KMS-11 (cell line): ENCODE measurements at regions not wholly inside any gene's neighbourhood (a gene's known extent, or its start where the extent isn't known, plus 50 kb on each side); places are given as distances from the start of the nearest gene placed in this dataset.

ENCODE experiments used
- H2AFZ ChIP-seq: fragments of 200-600 bp; sonication (generic); 2 replicates; pipeline ENCODE4 v1.6.1; 2016; ENCODE audit warnings: antibody characterized with exemption, mixed run types, low read depth
- H3K27ac ChIP-seq: fragments of 200-600 bp; sonication (generic); 2 replicates; pipeline ENCODE4 v1.6.1; 2016; ENCODE audit warnings: mild to moderate bottlenecking, mixed run types
- H3K27me3 ChIP-seq: fragments of 200-600 bp; sonication (generic); 2 replicates; pipeline ENCODE4 v1.6.1; 2017; ENCODE audit warnings: mild to moderate bottlenecking, low read depth, mixed run types, moderate library complexity; ENCODE audit not compliant: insufficient read depth
- H3K36me3 ChIP-seq: fragments of 200-600 bp; sonication (generic); 2 replicates; pipeline ENCODE4 v1.6.1; 2017; ENCODE audit warnings: mild to moderate bottlenecking, mixed run types; ENCODE audit not compliant: insufficient read depth
- H3K4me1 ChIP-seq: fragments of 200-600 bp; sonication (generic); 2 replicates; pipeline ENCODE4 v1.6.1; 2016; ENCODE audit warnings: mild to moderate bottlenecking, low read depth, mixed run types; ENCODE audit not compliant: poor library complexity, severe bottlenecking
- H3K4me2 ChIP-seq: fragments of 200-600 bp; sonication (generic); 2 replicates; pipeline ENCODE4 v1.7.0; 2016; ENCODE audit warnings: mild to moderate bottlenecking, mixed run types
- H3K4me3 ChIP-seq: fragments of 200-600 bp; sonication (generic); IDR thresholded peaks from 2 replicates; pipeline ENCODE4 v1.6.1; 2017; ENCODE audit warnings: low read depth, low read length, mixed read lengths; ENCODE audit not compliant: insufficient read depth
- H3K79me2 ChIP-seq: fragments of 200-600 bp; sonication (generic); 2 replicates; pipeline ENCODE4 v1.6.1; 2016; ENCODE audit warnings: low read depth, mixed run types; ENCODE audit not compliant: insufficient read depth
- H3K9ac ChIP-seq: fragments of 200-600 bp; sonication (generic); 2 replicates; pipeline ENCODE4 v1.6.1; 2016; ENCODE audit warnings: mild to moderate bottlenecking, mixed run types
- H4K20me1 ChIP-seq: fragments of 200-600 bp; sonication (generic); 2 replicates; pipeline ENCODE4 v1.6.1; 2016; ENCODE audit warnings: mild to moderate bottlenecking, mixed run types; ENCODE audit not compliant: insufficient read depth
- CTCF ChIP-seq: fragments of 200-600 bp; sonication (generic); conservative IDR thresholded peaks from 2 replicates; pipeline ENCODE4 v1.6.1; 2017; ENCODE audit warnings: low read depth, mild to moderate bottlenecking, antibody characterized with exemption, low read length, moderate library complexity, mixed read lengths

- Histone ChIP-seq H3K36me3 (no peaks in the 10 kb centered on the region), H3K4me1 (peaks cover 8% of the 10 kb centered on the region), H3K4me3 (no peak overlapping the region), H3K4me2 (no peak overlapping the region), H3K27me3 (no peaks in the 10 kb centered on the region), H4K20me1 (no peaks in the 10 kb centered on the region), H2AFZ (no peak overlapping the region), H3K79me2 (no peaks in the 10 kb centered on the region), H3K9ac (no peak overlapping the region), H3K27ac (no peak overlapping the region)
- TF ChIP-seq CTCF = no peak
Measured at GRCh38 chr2:51612387-51612786, 580.5 kb upstream of the NRXN1 start.

DNA sequence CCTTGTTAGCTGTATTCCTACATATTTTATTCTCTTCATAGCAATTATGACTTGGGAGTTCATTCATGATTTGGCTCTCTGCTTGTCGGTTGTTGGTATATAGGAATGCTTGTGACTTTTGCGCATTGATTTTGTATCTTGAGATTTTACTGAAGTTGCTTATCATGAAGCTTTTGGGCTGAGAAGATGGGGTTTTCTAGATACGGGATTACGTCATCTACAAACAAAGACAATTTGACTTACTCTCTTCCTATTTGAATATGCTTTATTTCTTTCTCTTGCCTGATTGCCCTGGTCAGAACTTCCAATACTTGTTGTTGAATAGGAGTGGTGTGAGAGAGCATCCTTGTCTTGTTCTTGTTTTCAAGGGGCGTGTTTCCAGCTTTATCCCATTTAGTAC lies 569.8 kb upstream of the NRXN1 start:
- H3K27ac ChIP-seq = no peak overlapping the region
- H3K27me3 ChIP-seq = no peaks in the 10 kb centered on the region
- H3K4me1 ChIP-seq = no peaks in the 10 kb centered on the region
- H3K9ac ChIP-seq = no peak overlapping the region
- TF ChIP-seq CTCF = no peak
- H3K4me3 ChIP-seq = no peak overlapping the region
- H2AFZ ChIP-seq = no peak overlapping the region
- no peaks in the 10 kb centered on the region for H4K20me1 ChIP-seq
- H3K36me3 ChIP-seq = no peaks in the 10 kb centered on the region
- H3K4me2 ChIP-seq = no peak overlapping the region
- H3K79me2 ChIP-seq = no peaks in the 10 kb centered on the region

DNA sequence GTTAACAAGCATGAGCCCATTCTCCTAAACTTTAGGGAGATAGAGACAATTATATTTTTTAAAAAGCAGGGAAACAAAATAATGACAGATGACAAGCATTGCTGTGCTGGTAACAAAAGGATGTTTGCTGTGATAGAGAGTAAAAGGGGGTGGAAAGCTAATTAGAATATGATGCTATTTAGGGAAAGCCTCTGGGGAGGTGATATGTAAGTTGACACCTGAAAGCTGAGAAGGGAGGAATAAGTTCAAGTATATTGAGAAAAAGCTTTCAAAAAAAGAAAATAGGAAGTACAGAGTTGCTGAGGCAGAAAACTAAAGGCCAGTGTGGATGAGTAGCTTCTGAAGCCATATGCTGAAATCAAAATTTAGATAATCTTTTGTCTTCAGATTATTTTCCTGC lies 565.2 kb upstream of the NRXN1 start:
- H4K20me1 ChIP-seq = no peaks in the 10 kb centered on the region
- no peak overlapping the region for H3K4me2 ChIP-seq
- no peak overlapping the region for H2AFZ ChIP-seq
- no peak overlapping the region for H3K9ac ChIP-seq
- no peak overlapping the region for H3K4me3 ChIP-seq
- TF ChIP-seq CTCF = no peak
- no peaks in the 10 kb centered on the region for H3K27me3 ChIP-seq
- H3K4me1 ChIP-seq = no peaks in the 10 kb centered on the region
- no peaks in the 10 kb centered on the region for H3K36me3 ChIP-seq
- H3K27ac ChIP-seq = no peak overlapping the region
- H3K79me2 ChIP-seq = no peaks in the 10 kb centered on the region

DNA sequence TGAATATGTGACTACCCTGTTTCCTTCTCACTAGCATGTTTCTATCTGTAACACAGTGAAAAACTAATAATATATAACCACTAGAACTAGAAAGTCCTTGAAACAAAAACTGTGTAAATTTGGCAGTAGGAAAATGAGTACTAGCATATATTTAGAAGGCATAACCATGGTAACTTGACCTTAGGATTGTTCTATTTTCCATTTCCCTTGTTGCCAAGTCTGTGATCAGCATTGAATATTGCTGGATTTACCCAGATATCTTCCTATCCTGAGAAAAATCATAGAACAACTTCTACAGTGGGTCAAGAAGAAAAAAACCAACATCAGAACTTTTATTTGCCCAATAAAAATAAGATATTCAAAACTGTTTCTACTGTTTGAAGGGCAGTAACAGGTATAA lies 563.9 kb upstream of the NRXN1 start:
- Histone ChIP-seq H3K36me3 (no peaks in the 10 kb centered on the region), H4K20me1 (no peaks in the 10 kb centered on the region), H2AFZ (no peak overlapping the region), H3K4me2 (no peak overlapping the region), H3K4me1 (no peaks in the 10 kb centered on the region), H3K4me3 (no peak overlapping the region), H3K79me2 (no peaks in the 10 kb centered on the region), H3K27ac (no peak overlapping the region), H3K27me3 (no peaks in the 10 kb centered on the region), H3K9ac (no peak overlapping the region)
- no peak for TF ChIP-seq CTCF
